ENCODE measurements at regions not wholly inside any gene's neighbourhood (a gene's known extent, or its start where the extent isn't known, plus 50 kb on each side); places are given as distances from the start of the nearest gene placed in this dataset.

- TF ChIP-seq CTCF (IDR thresholded peaks at IDR 0.05) (no peak), POLR2A (IDR thresholded peaks at IDR 0.05) (no peak)
Measured at GRCh38 chr4:188783606-188784160, 644.4 kb downstream of the TRIML1 start.
